Adrenal gland (tissue), 9 donors: ENCODE measurements at regions not wholly inside any gene's neighbourhood (a gene's known extent, or its start where the extent isn't known, plus 50 kb on each side); places are given as distances from the start of the nearest gene placed in this dataset.
A peak's percentile ranks its signal among the peaks of the same experiment; 100 is the strongest.
"Not testable (repeated sequence)": the region's sequence is repeated elsewhere in the genome, so short reads cannot be mapped to it uniquely, and the experiment has no call there.

Experiments
- DNase-seq, 7 donors: peaks; one replicate each; pipeline ENCODE4 v3.0.0-alpha.2; 2019 to 2020
- H3K27ac ChIP-seq, 5 donors: fragments of 200-600 bp; sonication (generic) in 4 of 5; 1 replicate in 3 of 5; 2 replicates in 2 of 5; pipeline versions ENCODE4 v1.5.1 to v1.8.0; 2016 to 2020; ENCODE audit warnings: mild to moderate bottlenecking in 1 of 5
- H3K27me3 ChIP-seq: fragments of 200-600 bp; 2 replicates; pipeline ENCODE4 v1.8.0; 2021
- H3K36me3 ChIP-seq, 2 donors: fragments of 200-600 bp; replicated peaks in 1 of 2; 1 replicate in 1 of 2; 2 replicates in 1 of 2; pipeline versions ENCODE4 v1.5.1 to v1.8.0; 2018 to 2022
- H3K4me1 ChIP-seq, 2 donors: fragments of 200-600 bp; replicated peaks in 1 of 2; 1 replicate in 1 of 2; 2 replicates in 1 of 2; pipeline versions ENCODE4 v1.5.1 to v1.8.0; 2018 to 2021
- H3K4me3 ChIP-seq, 4 donors: fragments of 200-600 bp; sonication (generic) in 3 of 4; one replicate each; pipeline ENCODE4 v1.5.1; 2016 to 2018
- H3K9me3 ChIP-seq, 3 donors: fragments of 200-600 bp; sonication (generic) in 1 of 3; replicated peaks in 1 of 3; 1 replicate in 2 of 3; 2 replicates in 1 of 3; pipeline versions ENCODE4 v1.5.1 to v1.8.0; 2016 to 2021
- POLR2A ChIP-seq, 2 donors: fragments of 450-650 bp; IDR thresholded peaks; one replicate each; pipeline ENCODE4 v1.6.1; 2017; ENCODE audit warnings: antibody characterized with exemption in 2 of 2, mild to moderate bottlenecking in 2 of 2, moderate library complexity in 1 of 2
- WGBS, 4 donors: extraction: QIAGEN DNeasy Blood & Tissue Kit in 2 of 4; methylation state at CpG; one replicate each; pipeline versions ENCODE4 v1.1.5 to v1.1.7; 2013 to 2017; 5-methylcytosine and 5-hydroxymethylcytosine counted together
- intact Hi-C, 2 donors: fragments of 100-400 bp; cut with DNase I; formaldehyde crosslinking; loops; one replicate each; pipeline versions ENCODE4 v1.14.1 to v1.15.0; 2022 to 2023
- TF ChIP-seq, protein P1 (sequence below), 6 experiments: fragments of 450-650 bp in 4 of 6; fragments of 200-600 bp in 2 of 6; sonication (generic) in 1 of 6; IDR thresholded peaks; 1 replicate in 5 of 6; 2 replicates in 1 of 6; pipeline versions ENCODE4 v1.5.1 to v1.8.0; 2016 to 2021; ENCODE audit warnings: antibody characterized with exemption in 6 of 6, mild to moderate bottlenecking in 2 of 6, moderate library complexity in 1 of 6
- donor health status: healthy with polysubstance abuse.
- donor health status: Bipolar disorder and iron deficiency.
- donor health status: DM: yes; HTN: yes; CAD: no.
- donor health status: DM: no; HTN: no; CAD: no.
- donor health status: DM: no; HTN: no; CAD: no.

DNA sequence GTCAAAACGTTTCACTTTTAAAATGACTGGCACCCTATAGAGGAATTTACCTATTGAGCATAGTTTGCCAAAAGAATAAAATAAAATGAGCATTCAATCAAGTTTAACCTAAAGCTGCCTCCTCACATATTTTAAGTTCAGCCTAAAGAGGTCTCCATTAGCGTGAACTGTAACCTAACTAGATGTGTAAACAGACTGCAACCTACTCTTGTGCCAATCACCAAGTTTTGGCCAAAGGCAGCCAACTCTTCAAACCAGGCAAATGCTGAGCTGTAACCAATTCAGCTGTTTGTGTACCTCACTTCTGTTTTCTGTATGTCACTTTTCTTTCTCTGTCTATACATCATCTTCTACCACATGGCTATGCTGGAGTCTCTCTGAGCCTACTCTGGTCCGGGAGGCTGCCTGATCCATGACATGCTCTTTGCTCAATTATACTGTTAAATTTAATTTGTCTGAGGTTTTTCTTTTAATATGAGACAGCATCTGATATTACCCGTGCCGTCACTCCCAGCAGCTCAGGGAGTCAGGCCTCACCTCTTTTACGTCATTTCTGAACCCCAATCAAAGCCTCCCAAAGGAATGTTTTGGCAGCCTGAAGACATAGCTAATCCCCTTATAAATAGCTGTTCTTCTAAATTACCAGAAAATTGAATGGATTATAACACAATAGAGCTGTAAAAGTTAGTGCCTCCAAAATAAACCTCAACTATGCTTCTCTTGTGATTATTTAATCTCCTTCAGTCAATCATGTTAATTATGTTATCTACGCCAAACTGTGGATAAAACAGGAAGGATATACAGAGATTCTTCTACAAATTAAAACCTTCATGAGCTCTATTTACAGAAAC is 81.0 kb upstream of the NR5A2 start:
- no peak overlapping the region for H3K4me3 ChIP-seq
- 72 to 76% (median 74%) methylated on average over 7 of the region's 7 CpGs for WGBS, 4 donors
- no peak overlapping the region for H3K27ac ChIP-seq
- no peaks in the 10 kb centered on the region for H3K36me3 ChIP-seq
- TF ChIP-seq POLR2A (IDR thresholded peaks at IDR 0.05) = no peak
- TF ChIP-seq, protein P1, sequence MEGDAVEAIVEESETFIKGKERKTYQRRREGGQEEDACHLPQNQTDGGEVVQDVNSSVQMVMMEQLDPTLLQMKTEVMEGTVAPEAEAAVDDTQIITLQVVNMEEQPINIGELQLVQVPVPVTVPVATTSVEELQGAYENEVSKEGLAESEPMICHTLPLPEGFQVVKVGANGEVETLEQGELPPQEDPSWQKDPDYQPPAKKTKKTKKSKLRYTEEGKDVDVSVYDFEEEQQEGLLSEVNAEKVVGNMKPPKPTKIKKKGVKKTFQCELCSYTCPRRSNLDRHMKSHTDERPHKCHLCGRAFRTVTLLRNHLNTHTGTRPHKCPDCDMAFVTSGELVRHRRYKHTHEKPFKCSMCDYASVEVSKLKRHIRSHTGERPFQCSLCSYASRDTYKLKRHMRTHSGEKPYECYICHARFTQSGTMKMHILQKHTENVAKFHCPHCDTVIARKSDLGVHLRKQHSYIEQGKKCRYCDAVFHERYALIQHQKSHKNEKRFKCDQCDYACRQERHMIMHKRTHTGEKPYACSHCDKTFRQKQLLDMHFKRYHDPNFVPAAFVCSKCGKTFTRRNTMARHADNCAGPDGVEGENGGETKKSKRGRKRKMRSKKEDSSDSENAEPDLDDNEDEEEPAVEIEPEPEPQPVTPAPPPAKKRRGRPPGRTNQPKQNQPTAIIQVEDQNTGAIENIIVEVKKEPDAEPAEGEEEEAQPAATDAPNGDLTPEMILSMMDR (IDR thresholded peaks at IDR 0.05) = no peak
- no peaks in the 10 kb centered on the region for H3K4me1 ChIP-seq
- H3K27me3 ChIP-seq = no peaks in the 10 kb centered on the region
- H3K9me3 ChIP-seq = no peaks in the 10 kb centered on the region
- intact Hi-C loops = no loop called here
- no peak for DNase-seq

DNA sequence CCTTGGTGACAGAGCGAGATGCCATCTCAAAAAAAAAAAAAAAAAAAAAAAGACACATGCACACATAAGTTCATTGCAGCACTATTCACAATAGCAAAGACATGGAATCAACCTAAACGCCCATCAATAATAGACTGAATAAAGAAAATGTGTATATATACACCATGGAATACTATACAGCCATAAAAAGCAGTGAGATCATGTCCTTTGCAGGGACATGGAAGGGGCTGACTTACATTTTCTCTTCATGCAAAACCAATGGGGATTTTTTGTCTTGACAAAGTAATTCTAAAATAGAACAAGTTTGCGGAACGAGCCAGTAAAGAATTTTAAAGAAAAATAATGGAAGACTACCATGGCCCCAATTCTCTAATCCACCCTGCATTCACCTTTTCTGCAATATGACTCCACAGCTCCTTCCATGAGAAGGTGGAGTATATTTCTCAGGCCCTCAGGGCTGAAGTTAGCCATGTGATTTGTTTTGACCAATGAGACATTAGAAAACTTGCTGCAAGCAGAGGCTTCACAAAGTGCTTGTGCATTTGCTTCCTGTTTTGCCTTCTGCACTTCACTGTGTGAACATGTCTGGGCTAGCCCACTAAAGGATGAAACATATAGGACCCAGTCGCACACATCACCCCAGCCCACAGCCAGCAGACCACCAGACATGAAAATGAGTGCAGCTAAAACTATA is 78.8 kb upstream of the NR5A2 start:
- Histone ChIP-seq H3K36me3 (no peaks in the 10 kb centered on the region), H3K4me3 (no peak overlapping the region), H3K4me1 (no peaks in the 10 kb centered on the region), H3K27me3 (no peaks in the 10 kb centered on the region), H3K9me3 (no peaks in the 10 kb centered on the region), H3K27ac (no peak overlapping the region)
- intact Hi-C loops = no loop called here
- TF ChIP-seq, protein P1 (IDR thresholded peaks at IDR 0.05) = no peak
- TF ChIP-seq POLR2A (IDR thresholded peaks at IDR 0.05) = no peak
- WGBS, 4 donors = 86 to 89% (median 87%) methylated on average over 5 of the region's 5 CpGs
- DNase-seq = no peak

DNA sequence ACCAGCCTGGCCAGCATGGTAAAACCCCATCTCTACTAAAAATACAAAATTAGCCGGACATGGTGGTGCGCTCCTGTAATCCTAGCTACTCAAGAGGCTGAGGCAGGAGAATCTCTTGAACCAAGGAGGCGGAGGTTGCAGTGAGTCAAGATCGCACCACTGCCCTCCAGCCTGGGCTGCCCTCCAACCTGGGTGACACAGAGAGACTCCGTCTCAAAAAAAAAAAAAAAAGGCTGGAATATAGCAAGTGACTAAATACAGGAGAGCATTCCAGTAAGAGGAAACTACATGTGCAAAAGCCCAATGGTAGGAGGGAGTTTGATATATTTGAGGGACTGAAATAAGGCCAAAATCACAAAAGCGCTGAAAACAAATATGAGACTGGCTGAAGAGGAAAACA is 76.5 kb upstream of the NR5A2 start:
- WGBS, 4 donors = 67 to 74% (median 69%) methylated on average over 6 of the region's 6 CpGs
- H3K36me3 ChIP-seq, H3K27ac ChIP-seq, H3K4me1 ChIP-seq, H3K27me3 ChIP-seq, intact Hi-C loops, H3K4me3 ChIP-seq, H3K9me3 ChIP-seq: not testable (repeated sequence)
- DNase-seq = peak in 1 of 7 donors; percentile 16

DNA sequence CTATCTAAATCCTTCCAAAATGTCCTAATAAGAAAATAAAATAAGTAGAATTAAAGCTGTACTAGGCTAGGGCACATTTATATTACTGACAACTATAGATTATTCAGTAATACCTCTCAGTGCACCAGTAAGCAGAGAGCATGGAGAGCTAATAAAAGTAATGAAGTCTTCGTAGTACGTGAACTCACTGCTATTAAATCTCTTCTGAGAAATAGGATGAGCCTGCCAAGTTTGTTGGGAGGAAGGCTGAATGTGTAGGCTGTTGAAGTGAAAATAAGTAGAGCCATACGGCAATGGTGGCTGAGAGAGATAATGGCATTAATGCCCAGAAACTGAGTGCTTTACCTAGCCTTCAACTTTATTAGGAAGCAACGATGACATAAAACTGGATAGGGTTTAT is 73.9 kb upstream of the NR5A2 start:
- 75 to 83% (median 78%) methylated on average over 4 of the region's 4 CpGs for WGBS, 4 donors
- H3K27me3 ChIP-seq = no peaks in the 10 kb centered on the region
- H3K36me3 ChIP-seq = no peaks in the 10 kb centered on the region
- intact Hi-C loops = no loop called here
- H3K4me3 ChIP-seq = no peak overlapping the region
- no peak for TF ChIP-seq POLR2A (IDR thresholded peaks at IDR 0.05)
- TF ChIP-seq, protein P1 (IDR thresholded peaks at IDR 0.05) = no peak
- H3K9me3 ChIP-seq = no peaks in the 10 kb centered on the region
- H3K27ac ChIP-seq = no peak overlapping the region
- no peak for DNase-seq
- H3K4me1 ChIP-seq = no peaks in the 10 kb centered on the region
